Coronary artery (tissue), 2 donors: ENCODE measurements at regions not wholly inside any gene's neighbourhood (a gene's known extent, or its start where the extent isn't known, plus 50 kb on each side); places are given as distances from the start of the nearest gene placed in this dataset.

ENCODE experiments used
- DNase-seq: peaks from one replicate; pipeline ENCODE4 v3.0.0-alpha.2; 2017; ENCODE audit warnings: low spot score
- H3K27ac ChIP-seq, 2 donors: fragments of 200-600 bp; sonication (generic); one replicate each; pipeline ENCODE4 v1.5.1; 2016 to 2019
- H3K4me3 ChIP-seq: fragments of 200-600 bp; sonication (generic); 2 replicates; pipeline ENCODE4 v1.5.1; 2016; ENCODE audit warnings: mild to moderate bottlenecking, moderate library complexity
- TF ChIP-seq, protein P1 (sequence below): fragments of 200-600 bp; sonication (generic); IDR thresholded peaks from one replicate; pipeline ENCODE4 v1.5.1; 2019; ENCODE audit warnings: antibody characterized with exemption

GRCh38 chr12:77210724-77211123 is 145.4 kb upstream of the E2F7 start:
- no peak for DNase-seq
- Histone ChIP-seq H3K27ac (no peak overlapping the region), H3K4me3 (no peak overlapping the region)
- TF ChIP-seq, protein P1, sequence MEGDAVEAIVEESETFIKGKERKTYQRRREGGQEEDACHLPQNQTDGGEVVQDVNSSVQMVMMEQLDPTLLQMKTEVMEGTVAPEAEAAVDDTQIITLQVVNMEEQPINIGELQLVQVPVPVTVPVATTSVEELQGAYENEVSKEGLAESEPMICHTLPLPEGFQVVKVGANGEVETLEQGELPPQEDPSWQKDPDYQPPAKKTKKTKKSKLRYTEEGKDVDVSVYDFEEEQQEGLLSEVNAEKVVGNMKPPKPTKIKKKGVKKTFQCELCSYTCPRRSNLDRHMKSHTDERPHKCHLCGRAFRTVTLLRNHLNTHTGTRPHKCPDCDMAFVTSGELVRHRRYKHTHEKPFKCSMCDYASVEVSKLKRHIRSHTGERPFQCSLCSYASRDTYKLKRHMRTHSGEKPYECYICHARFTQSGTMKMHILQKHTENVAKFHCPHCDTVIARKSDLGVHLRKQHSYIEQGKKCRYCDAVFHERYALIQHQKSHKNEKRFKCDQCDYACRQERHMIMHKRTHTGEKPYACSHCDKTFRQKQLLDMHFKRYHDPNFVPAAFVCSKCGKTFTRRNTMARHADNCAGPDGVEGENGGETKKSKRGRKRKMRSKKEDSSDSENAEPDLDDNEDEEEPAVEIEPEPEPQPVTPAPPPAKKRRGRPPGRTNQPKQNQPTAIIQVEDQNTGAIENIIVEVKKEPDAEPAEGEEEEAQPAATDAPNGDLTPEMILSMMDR: no peak

- TF ChIP-seq, protein P1: no peak
- no peak for DNase-seq
- no peak overlapping the region for H3K27ac ChIP-seq
- H3K4me3 ChIP-seq: no peak overlapping the region
Observed at GRCh38 chr12:77204083-77204482, 138.7 kb upstream of the E2F7 start.

GRCh38 chr12:77202457-77203060 is 137.2 kb upstream of the E2F7 start:
- DNase-seq: no peak
- TF ChIP-seq, protein P1: no peak
- Histone ChIP-seq H3K4me3 (no peak overlapping the region), H3K27ac (no peak overlapping the region)

DNA sequence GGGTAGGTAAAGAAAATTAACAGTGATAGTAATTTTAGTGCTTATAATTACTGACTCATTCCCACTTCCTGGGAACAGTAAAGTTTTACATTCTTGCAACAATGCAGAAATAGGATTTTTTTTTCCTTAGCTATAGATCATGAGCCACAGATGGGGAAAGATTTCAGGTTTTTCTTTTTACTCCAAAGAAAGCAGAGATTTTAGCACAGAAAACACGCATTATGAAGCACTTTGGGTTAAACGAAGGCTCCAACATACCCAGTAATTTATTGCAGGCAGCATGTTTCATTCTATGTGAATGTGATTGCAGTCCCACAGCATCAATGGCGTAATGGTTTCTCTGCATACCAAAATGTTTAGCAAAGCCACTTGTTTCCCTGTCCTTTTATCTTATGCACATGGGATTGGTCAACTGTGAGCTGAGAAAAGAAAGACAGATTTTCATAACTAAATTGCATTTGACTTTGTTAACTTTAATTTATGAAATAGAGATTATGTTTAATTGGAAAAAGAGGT is 124.6 kb upstream of the E2F7 start:
- TF ChIP-seq, protein P1: no peak
- DNase-seq: no peak
- no peak overlapping the region for H3K4me3 ChIP-seq
- no peak overlapping the region for H3K27ac ChIP-seq

DNA sequence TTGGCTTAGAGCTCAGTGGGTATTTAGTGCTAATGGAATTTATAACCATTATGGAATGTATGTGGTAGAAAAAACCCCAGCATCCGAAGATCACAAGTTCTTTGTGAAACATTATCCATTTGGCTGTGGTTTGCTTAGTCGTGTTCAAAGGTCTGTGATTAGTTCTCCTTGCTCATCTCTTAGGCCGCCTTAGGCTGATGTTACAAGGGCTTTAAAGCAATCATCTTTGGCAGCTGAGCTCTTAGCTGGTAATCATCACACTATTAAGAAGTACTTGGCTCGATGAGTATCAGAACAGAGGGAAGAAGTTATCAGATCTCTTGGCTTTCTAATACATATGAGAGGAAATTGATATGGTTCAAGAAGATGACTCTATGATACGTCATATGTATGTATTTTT is 124.1 kb upstream of the E2F7 start:
- Histone ChIP-seq H3K4me3 (no peak overlapping the region), H3K27ac (no peak overlapping the region)
- no peak for DNase-seq
- TF ChIP-seq, protein P1: no peak

DNA sequence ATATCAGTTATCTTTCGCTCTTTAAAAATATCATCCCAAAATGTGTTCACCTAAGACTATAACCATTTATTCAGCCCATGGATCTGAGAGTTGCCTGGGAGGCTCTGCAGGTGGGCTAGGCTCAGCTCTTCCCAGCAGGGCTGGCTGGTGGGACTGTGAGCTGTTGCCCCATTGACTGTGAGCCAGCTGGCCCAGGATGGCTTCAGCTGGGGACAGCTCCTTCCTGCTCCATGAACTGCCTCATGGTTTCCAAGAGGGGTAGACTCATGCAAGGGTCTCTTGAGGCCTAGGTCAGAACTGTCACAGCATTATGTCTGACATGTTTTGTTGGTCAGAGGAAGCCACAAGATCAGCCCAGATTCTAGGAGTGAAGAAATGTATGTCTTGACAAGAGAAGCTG is 114.1 kb upstream of the E2F7 start:
- no peak overlapping the region for H3K27ac ChIP-seq
- TF ChIP-seq, protein P1: no peak

GRCh38 chr12:77167801-77168200 is 102.4 kb upstream of the E2F7 start:
- Histone ChIP-seq H3K27ac (no peak overlapping the region), H3K4me3 (no peak overlapping the region)
- no peak for DNase-seq
- TF ChIP-seq, protein P1: no peak

More for the DNA sequence above, 114.1 kb upstream of the E2F7 start:
- H3K4me3 ChIP-seq: no peak overlapping the region
- no peak for DNase-seq
